UCSD-AML1 (cell line): ENCODE measurements at regions not wholly inside any gene's neighbourhood (a gene's known extent, or its start where the extent isn't known, plus 50 kb on each side); places are given as distances from the start of the nearest gene placed in this dataset.
"Not testable (repeated sequence)": the region's sequence is repeated elsewhere in the genome, so short reads cannot be mapped to it uniquely, and the experiment has no call there.

Source experiments
- DNase-seq: peaks from one replicate; lab custom pipeline; 2025; ENCODE audit not compliant: unreplicated experiment; lab: John Stamatoyannopoulos, UW

DNA sequence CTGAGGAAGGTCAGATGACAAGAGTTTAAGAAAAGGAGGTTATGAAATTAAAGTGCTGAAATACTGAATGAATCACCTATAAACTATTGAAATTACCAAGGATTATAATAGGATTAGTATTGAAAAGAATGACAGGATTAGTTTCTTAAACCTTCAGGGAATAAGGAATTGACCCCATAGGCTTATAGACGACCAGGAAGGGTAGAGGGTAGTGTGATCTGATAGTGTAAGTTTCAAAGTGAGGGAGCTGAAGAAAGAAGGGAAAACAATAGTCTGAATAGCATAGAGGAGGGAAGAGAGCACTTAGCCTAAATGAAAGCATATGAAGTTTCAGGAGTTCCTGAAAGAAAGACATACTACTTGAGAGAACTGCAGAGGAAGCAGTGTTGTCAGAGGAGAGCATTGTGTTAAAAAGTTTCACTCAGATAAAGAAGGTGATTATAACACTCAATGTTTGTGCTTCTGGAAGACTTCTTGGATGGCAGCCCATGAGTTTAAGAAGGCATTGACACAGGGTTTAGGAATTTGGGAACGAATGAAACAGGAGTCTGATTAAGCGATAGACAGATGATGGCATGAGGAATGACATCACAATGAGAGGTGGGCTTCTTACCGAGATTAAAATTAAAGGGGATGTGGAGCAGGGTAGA, 557.9 kb upstream of the GRAMD2B start:
- DNase-seq, result no peak

- DNase-seq, result no peak
Measured at GRCh38 chr5:125868036-125868435, 555.2 kb upstream of the GRAMD2B start.

GRCh38 chr5:125870256-125870655, 553.0 kb upstream of the GRAMD2B start:
- DNase-seq, result no peak

GRCh38 chr5:125874057-125874456, 549.2 kb upstream of the GRAMD2B start:
- DNase-seq, result no peak

GRCh38 chr5:125874717-125875116, 548.5 kb upstream of the GRAMD2B start:
- DNase-seq, result no peak

GRCh38 chr5:125877248-125877647, 546.0 kb upstream of the GRAMD2B start:
- DNase-seq, result no peak

GRCh38 chr5:125882061-125882460, 541.1 kb upstream of the GRAMD2B start:
- DNase-seq, result no peak

GRCh38 chr5:125883223-125883622, 540.0 kb upstream of the GRAMD2B start:
- no peak for DNase-seq

- DNase-seq, result no peak
Measured at GRCh38 chr5:125888358-125888757, 534.9 kb upstream of the GRAMD2B start.

GRCh38 chr5:125890511-125890931, 532.7 kb upstream of the GRAMD2B start:
- DNase-seq, result no peak

DNA sequence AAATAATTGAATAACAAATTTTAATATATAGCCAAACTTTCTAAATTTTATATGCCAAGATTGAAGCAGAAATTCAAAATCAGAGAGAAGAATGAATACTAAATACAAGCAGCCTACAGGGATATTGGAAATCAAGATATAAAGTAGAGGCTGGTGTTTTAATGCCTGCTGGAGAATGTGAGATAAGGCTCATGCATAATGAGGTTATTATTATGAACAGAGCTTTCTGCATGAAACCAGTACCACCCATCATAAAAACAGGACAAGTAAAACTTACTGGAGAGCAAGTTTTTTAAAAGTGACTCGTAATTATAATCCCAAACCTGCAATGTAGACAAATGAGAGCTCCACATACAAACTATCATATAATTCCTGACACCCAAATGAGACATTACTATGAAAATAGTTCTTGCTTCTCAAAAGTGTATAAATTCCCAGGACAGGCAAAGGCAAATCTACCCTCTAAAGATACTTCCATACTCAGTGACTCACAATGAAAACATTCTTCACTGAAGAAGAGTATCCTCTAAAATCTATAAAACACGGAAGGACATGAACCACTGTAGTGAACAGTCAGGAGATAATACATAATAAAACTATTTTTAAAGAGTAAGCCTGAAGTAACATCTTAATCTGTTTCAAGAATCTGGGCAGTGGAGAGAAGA, 532.0 kb upstream of the GRAMD2B start:
- DNase-seq, result no peak

GRCh38 chr5:125894383-125894782, 528.8 kb upstream of the GRAMD2B start:
- DNase-seq, result no peak

- DNase-seq, result no peak
Measured at GRCh38 chr5:125896368-125896767, 526.8 kb upstream of the GRAMD2B start.

- DNase-seq, result no peak
Measured at GRCh38 chr5:125897089-125897488, 526.1 kb upstream of the GRAMD2B start.

DNA sequence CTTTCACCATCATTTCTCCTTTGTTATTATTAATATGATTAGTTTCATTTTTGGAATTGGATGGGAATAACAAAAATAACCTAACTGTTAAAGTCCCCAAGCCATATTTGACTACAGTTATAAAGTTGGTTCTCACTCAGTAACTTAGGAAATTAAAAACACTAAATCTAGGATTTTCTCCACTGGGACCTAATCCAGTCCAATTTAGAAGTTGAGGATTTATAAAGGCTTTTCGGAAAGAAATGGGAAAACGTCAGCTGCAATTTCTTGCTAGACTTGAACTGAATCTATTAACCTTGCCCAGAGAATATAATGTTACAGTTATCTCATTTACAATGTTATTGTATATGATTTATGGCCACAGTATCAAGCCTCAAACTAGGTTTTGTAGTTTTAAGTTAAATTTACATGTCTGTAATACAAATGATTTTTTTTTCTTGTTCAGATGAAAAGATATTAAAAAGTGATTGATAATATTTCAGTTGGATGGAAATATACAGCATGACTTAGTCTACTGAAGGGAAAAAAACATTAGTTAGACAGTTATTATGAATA, 524.3 kb upstream of the GRAMD2B start:
- no peak for DNase-seq

- no peak for DNase-seq
Measured at GRCh38 chr5:125912028-125912427, 511.2 kb upstream of the GRAMD2B start.

DNA sequence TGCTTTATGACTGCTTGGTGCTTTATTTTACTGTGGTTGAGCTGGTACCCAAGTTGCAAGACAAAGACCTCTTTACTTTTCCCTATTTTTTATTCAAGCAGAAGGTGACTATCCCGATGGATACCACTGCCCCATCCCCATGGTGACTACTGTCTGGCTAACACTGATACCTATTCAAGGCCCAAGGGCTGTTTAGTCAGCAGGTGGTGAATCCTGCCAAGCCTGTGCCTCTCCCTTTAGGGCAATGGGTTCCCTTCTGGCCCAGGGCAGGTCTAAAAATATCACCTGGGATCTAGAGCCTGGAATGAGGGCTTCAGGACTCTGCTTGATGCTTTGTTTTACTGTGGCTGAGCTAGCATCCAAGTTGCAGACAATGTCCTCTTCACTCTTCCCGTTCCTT, 510.0 kb upstream of the GRAMD2B start:
- no peak for DNase-seq

GRCh38 chr5:125914471-125914870, 508.7 kb upstream of the GRAMD2B start:
- no peak for DNase-seq

DNA sequence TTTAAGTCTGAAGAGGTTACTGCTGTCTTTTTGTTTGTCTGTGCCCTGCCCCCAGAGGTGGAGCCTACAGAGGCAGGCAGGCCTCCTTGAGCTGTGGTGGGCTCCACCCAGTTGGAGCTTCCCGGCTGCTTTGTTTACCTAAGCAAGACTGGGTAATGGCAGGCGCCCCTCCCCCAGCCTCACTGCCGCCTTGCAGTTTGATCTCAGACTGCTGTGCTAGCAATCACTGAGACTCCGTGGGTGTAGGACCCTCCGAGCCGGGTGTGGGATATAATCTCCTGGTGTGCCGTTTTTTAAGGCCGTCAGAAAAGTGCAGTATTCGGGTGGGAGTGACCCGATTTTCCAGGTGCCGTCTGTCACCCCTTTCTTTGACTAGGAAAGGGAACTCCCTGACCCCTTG, 499.3 kb upstream of the GRAMD2B start:
- not testable (repeated sequence) for DNase-seq

DNA sequence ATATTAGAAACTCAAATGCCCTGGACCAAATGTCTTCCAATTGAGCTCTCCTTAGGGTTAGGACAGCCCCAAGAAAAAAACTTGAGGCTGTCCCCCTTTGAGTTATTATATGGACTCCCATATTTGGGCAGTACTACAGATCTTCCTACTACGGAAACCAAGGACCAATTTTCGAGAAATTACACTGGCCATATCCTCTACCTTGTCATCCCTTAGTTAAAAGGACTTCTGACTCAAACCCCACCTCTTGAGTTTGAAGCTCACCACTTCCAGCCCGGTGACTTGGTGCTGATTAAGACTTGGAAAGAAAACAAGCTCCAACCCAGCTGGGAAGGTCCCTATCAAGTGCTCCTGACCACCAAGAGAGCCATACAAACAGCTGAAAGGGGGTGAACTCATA, 497.0 kb upstream of the GRAMD2B start:
- DNase-seq, result no peak

GRCh38 chr5:125928663-125929062, 494.5 kb upstream of the GRAMD2B start:
- DNase-seq, result no peak

DNA sequence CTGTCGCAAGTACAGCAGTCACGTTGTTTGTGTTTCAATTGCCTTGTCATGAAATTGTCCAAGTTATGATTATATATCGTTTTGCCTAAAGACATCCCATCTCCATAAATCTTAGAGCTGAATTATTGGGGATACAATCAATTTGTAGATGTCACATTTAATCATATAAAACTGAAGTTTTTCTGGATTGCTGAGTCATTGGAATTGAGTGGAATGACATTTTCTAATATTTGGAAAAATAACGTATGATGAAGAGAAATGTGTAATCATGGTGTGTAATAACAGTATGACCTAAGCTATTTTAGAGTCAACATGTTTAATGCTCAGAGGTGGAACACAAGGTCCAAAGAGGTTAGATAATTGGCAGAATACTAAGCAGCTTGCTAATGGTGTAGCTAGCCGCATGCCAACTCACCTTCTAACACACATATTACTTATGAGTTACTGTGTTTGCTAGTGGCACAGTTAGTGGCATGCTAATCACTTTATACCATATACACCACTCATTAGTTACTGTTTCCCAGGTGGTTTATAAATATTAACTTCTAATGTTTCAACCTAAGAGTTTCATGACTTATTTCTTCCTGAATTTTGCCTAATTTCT, 473.1 kb upstream of the GRAMD2B start:
- DNase-seq, result no peak
